Endothelial cell of umbilical vein (primary cell): ENCODE measurements at regions not wholly inside any gene's neighbourhood (a gene's known extent, or its start where the extent isn't known, plus 50 kb on each side); places are given as distances from the start of the nearest gene placed in this dataset.

Experiments
- CTCF ChIP-seq, 2 donors: IDR thresholded peaks; 1 replicate in 1 of 2; 2 replicates in 1 of 2; pipeline ENCODE4 v1.5.1; 2011; ENCODE audit warnings: low read length in 2 of 2, mild to moderate bottlenecking in 2 of 2, moderate library complexity in 2 of 2, control low read depth in 1 of 2, inconsistent platforms in 1 of 2, low read depth in 1 of 2; ENCODE audit not compliant: insufficient read depth in 1 of 2; ENCODE audit errors: extremely low read depth in 1 of 2
- EZH2 ChIP-seq: IDR thresholded peaks from 2 replicates; pipeline ENCODE4 v1.6.1; 2012; ENCODE audit warnings: borderline replicate concordance, low read depth, mild to moderate bottlenecking, moderate library complexity, low read length, inconsistent platforms; ENCODE audit not compliant: severe bottlenecking
- JUN ChIP-seq: IDR thresholded peaks from 2 replicates; pipeline ENCODE4 v1.6.1; 2011; ENCODE audit warnings: borderline replicate concordance, low read depth; ENCODE audit not compliant: insufficient read length, insufficient read depth
- MAX ChIP-seq: IDR thresholded peaks from 2 replicates; pipeline ENCODE4 v1.6.1; 2011; ENCODE audit not compliant: insufficient read depth, insufficient read length
- MYC ChIP-seq: IDR thresholded peaks from one replicate; pipeline ENCODE4 v1.6.1; 2011; ENCODE audit warnings: mild to moderate bottlenecking, low read depth, low read length
- POLR2A ChIP-seq: IDR thresholded peaks from 2 replicates; pipeline ENCODE4 v1.6.1; 2012; ENCODE audit warnings: low read depth, mild to moderate bottlenecking, control low read depth, low read length
- POLR2AphosphoS5 ChIP-seq: IDR thresholded peaks from 2 replicates; pipeline ENCODE4 v1.6.1; 2012; ENCODE audit warnings: low read depth, mild to moderate bottlenecking, control low read depth, low read length, moderate library complexity; ENCODE audit not compliant: insufficient read depth

GRCh38 chr6:51528556-51528955 is 558.9 kb downstream of the PKHD1 start:
- TF ChIP-seq CTCF (IDR thresholded peaks at IDR 0.05; ENCODE audit: extremely low read depth in 1 of 2, insufficient read depth in 1 of 2, low read depth in 1 of 2, low read length in 2 of 2) (no peak), POLR2AphosphoS5 (no peak), POLR2A (no peak), JUN (no peak), EZH2 (no peak), MYC (no peak), MAX (no peak)
